ENCODE measurements at regions not wholly inside any gene's neighbourhood (a gene's known extent, or its start where the extent isn't known, plus 50 kb on each side); places are given as distances from the start of the nearest gene placed in this dataset.

GRCh38 chr5:63760965-63761364 lies 201.3 kb downstream of the HTR1A start (continued):
- no peak for TF ChIP-seq CHD7 (IDR thresholded peaks at IDR 0.05; ENCODE audit: insufficient replicate concordance, low read length)
- no peak for TF ChIP-seq SAP30 (IDR thresholded peaks at IDR 0.05; ENCODE audit: insufficient read depth, insufficient replicate concordance, low read length)
- no peak for TF ChIP-seq CREB1 (IDR thresholded peaks at IDR 0.05)

All from H1 (cell line).